RPMI8226 (cell line): ENCODE measurements at regions not wholly inside any gene's neighbourhood (a gene's known extent, or its start where the extent isn't known, plus 50 kb on each side); places are given as distances from the start of the nearest gene placed in this dataset.
"Not testable (repeated sequence)": the region's sequence is repeated elsewhere in the genome, so short reads cannot be mapped to it uniquely, and the experiment has no call there.

Experiments
- DNase-seq: peaks from one replicate; pipeline ENCODE4 v3.0.0-alpha.2; 2015

GRCh38 chr7:145434811-145435210 lies 599.0 kb upstream of the TPK1 start:
- DNase-seq = no peak

GRCh38 chr7:145431834-145432233 lies 596.0 kb upstream of the TPK1 start:
- no peak for DNase-seq

GRCh38 chr7:145418481-145418880 lies 582.6 kb upstream of the TPK1 start:
- not testable (repeated sequence) for DNase-seq

GRCh38 chr7:145411066-145411465 lies 575.2 kb upstream of the TPK1 start:
- DNase-seq = no peak

GRCh38 chr7:145398758-145399157 lies 562.9 kb upstream of the TPK1 start:
- no peak for DNase-seq

- DNase-seq = no peak
These were observed 558.3 kb upstream of the TPK1 start for GRCh38 chr7:145394126-145394525.

- DNase-seq = no peak
These were observed 546.9 kb upstream of the TPK1 start for GRCh38 chr7:145382762-145383161.

- DNase-seq = peak; percentile 68
These were observed 542.3 kb upstream of the TPK1 start for GRCh38 chr7:145378197-145378596.

GRCh38 chr7:145360511-145361100 lies 524.8 kb upstream of the TPK1 start:
- DNase-seq = no peak

- DNase-seq = no peak
These were observed 514.5 kb upstream of the TPK1 start for GRCh38 chr7:145350334-145350733.

GRCh38 chr7:145349452-145349851 lies 513.6 kb upstream of the TPK1 start:
- not testable (repeated sequence) for DNase-seq

GRCh38 chr7:145347271-145347670 lies 511.4 kb upstream of the TPK1 start:
- DNase-seq = no peak

GRCh38 chr7:145339319-145339718 lies 503.5 kb upstream of the TPK1 start:
- peak; percentile 60 for DNase-seq

GRCh38 chr7:145331522-145331921 lies 495.7 kb upstream of the TPK1 start:
- DNase-seq = no peak

- DNase-seq = no peak
These were observed 495.2 kb upstream of the TPK1 start for GRCh38 chr7:145331076-145331475.

- no peak for DNase-seq
These were observed 491.8 kb upstream of the TPK1 start for GRCh38 chr7:145327646-145328045.

- no peak for DNase-seq
These were observed 488.2 kb upstream of the TPK1 start for GRCh38 chr7:145324081-145324480.

- DNase-seq = no peak
These were observed 477.7 kb upstream of the TPK1 start for GRCh38 chr7:145313551-145313950.

- no peak for DNase-seq
These were observed 457.9 kb upstream of the TPK1 start for GRCh38 chr7:145293754-145294153.

- no peak for DNase-seq
These were observed 457.4 kb upstream of the TPK1 start for GRCh38 chr7:145293228-145293701.

GRCh38 chr7:145289384-145289783 lies 453.5 kb upstream of the TPK1 start:
- DNase-seq = no peak

GRCh38 chr7:145276118-145276517 lies 440.3 kb upstream of the TPK1 start:
- no peak for DNase-seq

GRCh38 chr7:145269418-145270161 lies 433.7 kb upstream of the TPK1 start:
- no peak for DNase-seq

GRCh38 chr7:145265180-145265579 lies 429.3 kb upstream of the TPK1 start:
- no peak for DNase-seq

- peak; percentile 75 for DNase-seq
These were observed 428.0 kb upstream of the TPK1 start for GRCh38 chr7:145263886-145264285.
